Tibial artery (tissue), 4 donors: ENCODE measurements at regions not wholly inside any gene's neighbourhood (a gene's known extent, or its start where the extent isn't known, plus 50 kb on each side); places are given as distances from the start of the nearest gene placed in this dataset.

Source experiments
- DNase-seq, 2 donors: peaks; one replicate each; pipeline ENCODE4 v3.0.0-alpha.2; 2019
- H3K27ac ChIP-seq, 2 donors: fragments of 200-600 bp; sonication (generic) in 1 of 2; 1 replicate in 1 of 2; 2 replicates in 1 of 2; pipeline ENCODE4 v1.5.1; 2018 to 2019; ENCODE audit warnings: mild to moderate bottlenecking in 1 of 2
- H3K27me3 ChIP-seq, 2 donors: fragments of 200-600 bp; sonication (generic) in 1 of 2; one replicate each; pipeline versions ENCODE4 v1.5.1 to v1.6.0; 2016 to 2019
- H3K36me3 ChIP-seq, 3 donors: fragments of 200-600 bp; sonication (generic) in 2 of 3; one replicate each; pipeline ENCODE4 v1.5.1; 2016 to 2019; ENCODE audit warnings: mild to moderate bottlenecking in 2 of 3
- H3K4me1 ChIP-seq, 4 donors: fragments of 200-600 bp; sonication (generic) in 2 of 4; 1 replicate in 3 of 4; 2 replicates in 1 of 4; pipeline ENCODE4 v1.5.1; 2016 to 2019
- H3K4me3 ChIP-seq, 2 donors: fragments of 200-600 bp; sonication (generic) in 1 of 2; 1 replicate in 1 of 2; 2 replicates in 1 of 2; pipeline ENCODE4 v1.5.1; 2018 to 2019; ENCODE audit warnings: mild to moderate bottlenecking in 2 of 2
- H3K9me3 ChIP-seq, 3 donors: fragments of 200-600 bp; sonication (generic) in 1 of 3; one replicate each; pipeline ENCODE4 v1.5.1; 2016 to 2019
- CTCF ChIP-seq, 2 experiments: fragments of 200-600 bp in 1 of 2; fragments of 450-650 bp in 1 of 2; IDR thresholded peaks; one replicate each; pipeline ENCODE4 v1.5.1; 2017 to 2019; ENCODE audit warnings: antibody characterized with exemption in 2 of 2, mild to moderate bottlenecking in 1 of 2, moderate library complexity in 1 of 2
- intact Hi-C: fragments of 100-400 bp; cut with DNase I; formaldehyde crosslinking; loops from one replicate; pipeline ENCODE4 v1.15.0; 2023; ENCODE audit warnings: low total_unique reads

- TF ChIP-seq CTCF (IDR thresholded peaks at IDR 0.05): no peak
- DNase-seq: no peak
- H3K27ac ChIP-seq: no peak overlapping the region
- H3K4me3 ChIP-seq: no peak overlapping the region
- no peaks in the 10 kb centered on the region for H3K36me3 ChIP-seq
- H3K27me3 ChIP-seq: no peaks in the 10 kb centered on the region
- H3K4me1 ChIP-seq: peaks cover 0 to 12% (median 0%) of the 10 kb centered on the region in 4 donors
- H3K9me3 ChIP-seq: no peaks in the 10 kb centered on the region
- intact Hi-C loops: no loop called here
Measured at GRCh38 chrX:68927178-68927577, 98.4 kb downstream of the EFNB1 start.

- Histone ChIP-seq H3K9me3 (no peaks in the 10 kb centered on the region), H3K36me3 (no peaks in the 10 kb centered on the region), H3K4me1 (no peaks in the 10 kb centered on the region), H3K27ac (no peak overlapping the region), H3K4me3 (no peak overlapping the region), H3K27me3 (no peaks in the 10 kb centered on the region)
- no peak for DNase-seq
- intact Hi-C loops: no loop called here
- TF ChIP-seq CTCF (IDR thresholded peaks at IDR 0.05): no peak
Measured at GRCh38 chrX:68923147-68923546, 94.3 kb downstream of the EFNB1 start.

GRCh38 chrX:68922013-68922412 lies 93.2 kb downstream of the EFNB1 start:
- TF ChIP-seq CTCF (IDR thresholded peaks at IDR 0.05): no peak
- Histone ChIP-seq H3K27ac (no peak overlapping the region), H3K4me1 (no peaks in the 10 kb centered on the region), H3K27me3 (no peaks in the 10 kb centered on the region), H3K9me3 (no peaks in the 10 kb centered on the region), H3K4me3 (no peak overlapping the region), H3K36me3 (no peaks in the 10 kb centered on the region)
- intact Hi-C loops: no loop called here
- DNase-seq: no peak

GRCh38 chrX:68920561-68920960 lies 91.7 kb downstream of the EFNB1 start:
- Histone ChIP-seq H3K36me3 (no peaks in the 10 kb centered on the region), H3K4me1 (no peaks in the 10 kb centered on the region), H3K4me3 (no peak overlapping the region), H3K9me3 (no peaks in the 10 kb centered on the region), H3K27ac (no peak overlapping the region), H3K27me3 (no peaks in the 10 kb centered on the region)
- DNase-seq: no peak
- TF ChIP-seq CTCF (IDR thresholded peaks at IDR 0.05): no peak
- intact Hi-C loops: no loop called here

GRCh38 chrX:68919707-68920106 lies 90.9 kb downstream of the EFNB1 start:
- Histone ChIP-seq H3K4me1 (no peaks in the 10 kb centered on the region), H3K27ac (no peak overlapping the region), H3K36me3 (no peaks in the 10 kb centered on the region), H3K9me3 (no peaks in the 10 kb centered on the region), H3K4me3 (no peak overlapping the region), H3K27me3 (no peaks in the 10 kb centered on the region)
- intact Hi-C loops: no loop called here
- no peak for DNase-seq
- no peak for TF ChIP-seq CTCF (IDR thresholded peaks at IDR 0.05)

GRCh38 chrX:68918202-68918601 lies 89.4 kb downstream of the EFNB1 start:
- Histone ChIP-seq H3K36me3 (no peaks in the 10 kb centered on the region), H3K4me3 (no peak overlapping the region), H3K27ac (no peak overlapping the region), H3K9me3 (no peaks in the 10 kb centered on the region), H3K4me1 (no peaks in the 10 kb centered on the region), H3K27me3 (no peaks in the 10 kb centered on the region)
- no peak for TF ChIP-seq CTCF (IDR thresholded peaks at IDR 0.05)
- DNase-seq: no peak
- intact Hi-C loops: no loop called here
